GM19328 (cell line): ENCODE measurements at regions not wholly inside any gene's neighbourhood (a gene's known extent, or its start where the extent isn't known, plus 50 kb on each side); places are given as distances from the start of the nearest gene placed in this dataset.
"Not testable (repeated sequence)": the region's sequence is repeated elsewhere in the genome, so short reads cannot be mapped to it uniquely, and the experiment has no call there.

ENCODE experiments used
- ATAC-seq: cut with Tn5 transposase; IDR thresholded peaks from one replicate; pipeline ENCODE4 v1.9.1; 2021; ENCODE audit warnings: mild to moderate bottlenecking, moderate library complexity; ENCODE audit not compliant: unreplicated experiment

- ATAC-seq, result no peak
These were observed 118.1 kb upstream of the FOXN3 start for GRCh38 chr14:89534902-89535685.

- no peak for ATAC-seq
These were observed 116.7 kb upstream of the FOXN3 start for GRCh38 chr14:89533766-89534165.

- no peak for ATAC-seq
These were observed 116.1 kb upstream of the FOXN3 start for GRCh38 chr14:89533136-89533535.

- ATAC-seq, result no peak
These were observed 114.8 kb upstream of the FOXN3 start for GRCh38 chr14:89531661-89532335.

- no peak for ATAC-seq
These were observed 108.1 kb upstream of the FOXN3 start for GRCh38 chr14:89524990-89525667.

GRCh38 chr14:89524412-89524811 lies 107.4 kb upstream of the FOXN3 start:
- no peak for ATAC-seq

GRCh38 chr14:89521988-89522387 lies 105.0 kb upstream of the FOXN3 start:
- ATAC-seq, result no peak

- no peak for ATAC-seq
These were observed 102.0 kb upstream of the FOXN3 start for GRCh38 chr14:89519040-89519439.

GRCh38 chr14:89516173-89516572 lies 99.1 kb upstream of the FOXN3 start:
- no peak for ATAC-seq

GRCh38 chr14:89514601-89515000 lies 97.6 kb upstream of the FOXN3 start:
- no peak for ATAC-seq

GRCh38 chr14:89509891-89510290 lies 92.9 kb upstream of the FOXN3 start:
- no peak for ATAC-seq

GRCh38 chr14:89508863-89509262 lies 91.8 kb upstream of the FOXN3 start:
- no peak for ATAC-seq

GRCh38 chr14:89507926-89508460 lies 91.0 kb upstream of the FOXN3 start:
- no peak for ATAC-seq

GRCh38 chr14:89507521-89507920 lies 90.5 kb upstream of the FOXN3 start:
- ATAC-seq, result no peak

GRCh38 chr14:89506891-89507452 lies 89.9 kb upstream of the FOXN3 start:
- ATAC-seq, result not testable (repeated sequence)

GRCh38 chr14:89504602-89505313 lies 87.7 kb upstream of the FOXN3 start:
- peak; percentile 64 for ATAC-seq

- ATAC-seq, result no peak
These were observed 87.1 kb upstream of the FOXN3 start for GRCh38 chr14:89504091-89504490.

GRCh38 chr14:89503431-89503996 lies 86.5 kb upstream of the FOXN3 start:
- no peak for ATAC-seq

- no peak for ATAC-seq
These were observed 85.9 kb upstream of the FOXN3 start for GRCh38 chr14:89502966-89503365.

- no peak for ATAC-seq
These were observed 84.3 kb upstream of the FOXN3 start for GRCh38 chr14:89501381-89501780.
